ENCODE measurements at regions not wholly inside any gene's neighbourhood (a gene's known extent, or its start where the extent isn't known, plus 50 kb on each side); places are given as distances from the start of the nearest gene placed in this dataset.
"Not testable (repeated sequence)": the region's sequence is repeated elsewhere in the genome, so short reads cannot be mapped to it uniquely, and the experiment has no call there.

- no peak for DNase-seq
Observed at GRCh38 chr2:105569606-105570005, 170.8 kb upstream of the FHL2 start.

- no peak for DNase-seq
Observed at GRCh38 chr2:105567996-105568494, 169.2 kb upstream of the FHL2 start.

DNA sequence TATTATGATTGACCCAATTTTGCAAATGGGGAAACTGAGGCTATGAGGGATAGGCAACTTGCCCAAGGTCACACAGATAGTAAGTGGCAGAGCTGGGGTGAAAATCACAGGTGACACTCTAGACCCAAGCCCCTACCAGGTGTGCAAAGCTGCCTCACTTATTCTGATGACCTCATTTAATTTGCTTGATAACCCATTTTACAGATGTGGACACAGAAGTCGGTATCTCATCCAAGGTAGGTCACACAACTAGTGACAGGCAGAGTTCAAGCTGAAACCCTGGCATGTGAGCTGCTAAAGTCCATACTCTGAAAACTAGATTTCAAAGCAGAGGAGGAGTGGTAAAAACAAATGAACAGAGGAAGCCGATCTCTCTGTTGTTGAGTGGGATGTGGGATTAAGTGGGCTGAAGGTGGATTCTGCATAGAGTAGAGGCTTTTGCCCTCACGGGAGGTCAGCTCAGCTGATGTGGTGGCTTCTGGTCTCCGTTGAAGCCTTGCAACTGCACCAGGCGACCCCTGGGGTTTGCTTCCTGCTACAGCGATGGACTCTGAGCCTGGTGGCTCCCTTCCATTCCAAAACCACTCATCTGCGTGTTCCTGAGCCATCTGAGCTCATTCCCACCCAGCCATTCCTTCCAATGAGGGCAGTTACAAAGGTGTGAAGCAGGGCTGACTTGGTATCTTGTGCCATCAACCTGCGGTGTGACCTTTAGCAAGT is 164.3 kb upstream of the FHL2 start:
- DNase-seq: no peak

DNA sequence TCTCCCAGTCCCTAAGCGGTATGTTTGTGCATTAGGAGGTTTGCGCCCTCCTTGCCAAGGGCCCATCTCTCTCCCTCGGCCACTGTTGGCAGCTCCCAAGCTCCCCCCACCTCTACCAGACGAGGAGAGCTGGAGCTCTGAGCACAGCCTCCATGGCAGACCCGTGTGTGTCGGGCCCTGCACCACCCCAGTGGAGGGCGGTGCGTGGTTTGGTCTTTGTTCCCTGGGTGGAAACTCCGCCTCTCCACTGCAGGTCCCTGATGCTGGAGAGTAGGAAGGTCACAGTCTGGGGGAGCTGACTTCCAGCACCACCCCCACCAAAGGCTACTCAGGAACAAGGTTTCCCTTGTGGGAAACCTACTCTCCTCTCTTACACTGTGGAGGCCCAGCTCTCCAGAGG is 162.6 kb upstream of the FHL2 start:
- DNase-seq: no peak

DNA sequence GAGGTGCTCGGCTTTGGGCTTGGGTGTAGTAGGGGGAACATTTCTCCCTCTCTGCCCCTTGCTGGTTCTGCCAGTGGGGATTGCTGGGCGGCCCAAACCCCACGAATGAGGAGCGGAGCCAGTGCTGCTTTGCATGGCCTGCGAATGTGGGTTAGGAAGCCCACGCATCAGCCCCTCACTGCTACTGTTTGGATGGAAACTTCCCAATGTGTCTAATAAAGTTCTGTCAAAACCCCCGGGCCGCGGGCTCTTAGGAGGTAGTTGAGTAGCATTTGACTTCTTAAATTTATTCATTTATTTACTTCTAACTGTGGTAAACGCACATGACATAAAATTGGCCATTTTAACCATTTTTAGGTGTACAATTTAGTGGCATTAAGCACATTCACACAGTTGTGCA is 161.3 kb upstream of the FHL2 start:
- DNase-seq: no peak

DNA sequence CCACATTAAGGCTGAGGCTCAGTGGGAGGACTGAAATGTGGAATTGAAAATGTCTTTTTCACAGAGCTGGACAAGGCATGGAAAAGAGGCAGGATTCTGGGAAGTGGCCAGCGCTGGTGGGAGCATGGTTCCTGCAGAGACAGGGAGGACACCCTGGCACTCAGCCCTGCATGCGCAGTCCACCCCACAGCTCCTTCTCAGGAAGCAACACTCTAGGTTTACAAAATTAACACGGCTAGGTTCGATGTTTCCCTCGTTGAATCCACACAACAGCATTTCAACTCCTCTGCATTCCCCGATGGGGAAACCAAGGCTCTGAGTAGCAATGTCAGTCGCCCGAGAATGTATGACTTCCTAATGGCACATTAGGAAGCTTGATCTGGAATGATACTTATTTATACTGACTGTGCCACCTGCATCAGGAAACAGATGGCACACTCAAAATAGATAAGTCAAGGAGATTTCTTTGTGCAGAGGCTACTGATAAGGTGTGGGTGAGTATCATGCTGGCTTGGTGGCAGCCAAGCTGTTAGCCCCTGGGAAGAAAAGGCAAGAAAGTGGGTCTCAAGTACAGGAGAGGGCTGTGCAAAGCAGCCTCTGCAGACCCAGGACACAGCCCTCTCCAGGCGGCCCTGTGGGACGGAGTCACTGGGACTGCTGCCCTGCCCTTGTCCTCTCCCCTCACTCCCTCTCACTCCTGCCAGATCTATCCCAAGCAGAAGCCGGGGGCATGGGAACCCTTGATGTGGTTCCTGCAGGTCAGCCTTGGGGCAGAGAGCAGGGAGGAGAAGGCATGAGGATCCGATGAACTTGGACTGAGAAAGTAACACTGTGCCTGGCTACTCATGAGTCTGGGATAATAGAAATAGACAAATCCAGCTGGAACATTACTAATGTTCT is 158.4 kb upstream of the FHL2 start:
- no peak for DNase-seq

DNA sequence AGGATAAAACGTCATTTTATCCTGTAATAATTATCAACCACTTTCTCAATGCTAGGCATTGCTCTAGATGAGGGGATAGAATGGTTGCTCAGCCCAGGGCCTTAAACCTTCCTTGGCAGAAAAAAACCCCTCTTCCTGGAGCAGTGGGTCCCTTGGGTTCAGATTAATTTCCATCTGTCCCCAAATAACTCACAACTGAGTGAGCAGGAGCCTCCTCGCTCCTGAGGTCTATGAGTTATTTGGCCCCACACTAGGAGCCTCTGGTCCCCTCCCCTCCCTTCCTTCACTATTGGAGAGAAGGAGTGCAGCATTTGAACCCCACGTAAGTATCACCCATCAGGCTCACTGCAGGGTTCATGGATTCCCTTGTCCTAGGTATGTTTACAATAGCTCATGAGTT is 157.5 kb upstream of the FHL2 start:
- no peak for DNase-seq

DNA sequence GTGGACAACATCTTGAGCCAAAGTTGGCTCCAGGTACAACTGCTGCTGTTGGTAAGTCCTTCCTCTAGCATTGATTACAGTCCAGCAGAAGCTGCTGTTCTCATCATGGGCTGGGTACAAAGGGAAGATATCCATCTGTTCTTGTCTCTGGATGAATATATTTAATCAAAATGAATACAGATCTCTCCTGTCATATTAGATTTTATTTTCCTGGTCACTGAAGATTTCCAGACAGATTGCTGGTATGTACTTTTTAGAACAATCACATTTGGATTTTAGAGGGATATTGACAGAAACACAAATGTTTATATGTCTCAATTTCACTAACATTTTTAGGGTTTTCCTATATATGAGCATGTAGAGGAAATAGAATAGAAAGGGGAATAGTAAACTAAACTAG is 155.4 kb upstream of the FHL2 start:
- no peak for DNase-seq

GRCh38 chr2:105553538-105554196 is 154.8 kb upstream of the FHL2 start:
- DNase-seq: no peak

DNA sequence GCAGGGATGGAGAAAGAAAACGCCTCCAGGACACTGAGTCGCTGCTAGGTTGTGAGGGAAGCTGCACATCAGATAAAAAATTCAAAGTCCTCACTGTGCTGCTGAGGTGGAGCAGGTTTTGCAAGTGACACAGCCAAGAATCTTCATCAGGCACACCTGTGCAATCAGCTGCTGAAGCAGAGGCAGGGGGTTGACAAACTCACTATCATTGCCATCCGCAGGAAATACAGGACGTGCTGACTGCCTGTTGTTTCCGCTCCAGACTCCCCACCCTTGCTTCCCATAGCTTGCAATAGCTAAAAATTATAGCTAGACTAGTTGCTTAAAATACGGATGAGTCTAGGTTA is 147.8 kb upstream of the FHL2 start:
- no peak for DNase-seq

DNA sequence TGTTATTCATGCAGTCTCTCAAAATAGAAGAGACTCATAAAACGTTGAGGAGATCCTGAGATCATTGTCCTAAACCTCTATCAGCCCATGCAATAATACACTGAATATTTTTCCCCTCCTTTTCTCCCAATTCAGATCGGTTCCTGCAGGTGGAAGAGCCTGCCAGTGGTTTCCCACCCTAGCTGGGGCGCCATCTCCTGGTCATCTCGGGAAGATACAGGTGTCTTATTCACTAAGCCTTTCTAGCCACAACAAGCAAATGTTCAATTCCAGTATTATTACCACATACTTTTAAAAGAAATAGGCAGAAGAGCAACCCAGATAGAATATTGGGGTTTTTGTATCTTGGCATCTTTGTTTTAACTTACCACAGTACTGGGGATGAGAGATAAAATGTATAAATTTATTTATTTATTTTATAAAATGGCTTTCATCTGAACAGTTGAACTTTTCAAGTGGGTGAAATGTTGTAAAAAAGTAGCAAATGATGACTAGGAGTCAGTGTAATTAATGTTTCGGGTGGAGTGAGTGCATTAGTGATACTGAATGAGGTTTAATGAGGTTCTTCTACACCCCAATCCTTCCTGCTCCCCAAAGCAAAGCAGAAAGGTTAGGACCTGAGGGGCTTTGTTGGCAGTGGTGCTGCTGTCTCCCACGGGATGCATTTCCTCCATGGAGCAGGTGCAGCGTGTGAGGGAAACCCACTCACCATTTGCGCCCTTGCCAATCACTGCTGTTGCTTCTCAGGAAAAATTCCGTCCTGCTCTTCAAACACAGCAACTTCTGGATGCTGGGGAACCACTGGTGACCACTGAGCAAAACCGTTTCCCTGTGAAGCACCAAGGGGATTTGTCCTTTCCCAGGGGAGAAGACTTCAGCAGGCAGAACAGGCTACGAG is 147.1 kb upstream of the FHL2 start:
- peak; percentile 60 to 78 (median 71) for DNase-seq

DNA sequence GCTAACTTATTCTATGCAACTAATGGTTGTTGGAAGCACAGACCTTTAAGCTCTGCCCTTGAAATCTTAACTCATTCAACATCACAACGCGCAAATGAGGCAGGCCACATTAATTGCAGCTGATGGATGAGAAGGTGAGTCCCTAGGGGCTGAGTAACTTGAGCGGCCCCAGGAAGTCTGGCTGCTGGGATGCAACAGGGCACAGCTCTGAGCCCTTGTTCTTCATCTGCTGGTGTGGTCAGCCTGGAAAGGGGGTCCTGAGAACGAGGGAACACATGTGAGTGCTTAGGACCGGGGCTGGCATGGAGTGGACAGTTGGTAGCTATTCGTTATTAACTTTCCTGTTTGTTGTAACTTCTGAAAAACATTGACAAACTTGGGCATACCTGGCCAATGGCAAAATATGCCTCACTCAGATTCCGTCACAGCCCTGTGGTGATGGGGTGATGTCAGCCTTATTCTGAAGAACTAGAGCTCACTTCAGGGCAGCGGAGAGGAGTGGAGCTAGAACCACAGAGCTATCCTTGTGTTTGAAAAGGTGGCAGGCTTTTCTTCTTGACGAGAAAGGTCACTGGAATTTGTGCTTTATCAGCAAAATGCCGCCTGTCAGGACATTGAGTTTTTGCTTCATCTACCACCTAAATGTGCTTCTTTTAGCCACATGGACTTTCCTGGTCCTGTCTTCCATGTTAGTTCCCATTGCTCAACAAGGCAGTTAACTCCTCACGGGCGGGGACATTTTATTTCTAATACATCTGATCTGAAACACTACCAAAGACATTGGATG is 145.9 kb upstream of the FHL2 start:
- no peak for DNase-seq

- no peak for DNase-seq
Observed at GRCh38 chr2:105541189-105542050, 142.6 kb upstream of the FHL2 start.

DNA sequence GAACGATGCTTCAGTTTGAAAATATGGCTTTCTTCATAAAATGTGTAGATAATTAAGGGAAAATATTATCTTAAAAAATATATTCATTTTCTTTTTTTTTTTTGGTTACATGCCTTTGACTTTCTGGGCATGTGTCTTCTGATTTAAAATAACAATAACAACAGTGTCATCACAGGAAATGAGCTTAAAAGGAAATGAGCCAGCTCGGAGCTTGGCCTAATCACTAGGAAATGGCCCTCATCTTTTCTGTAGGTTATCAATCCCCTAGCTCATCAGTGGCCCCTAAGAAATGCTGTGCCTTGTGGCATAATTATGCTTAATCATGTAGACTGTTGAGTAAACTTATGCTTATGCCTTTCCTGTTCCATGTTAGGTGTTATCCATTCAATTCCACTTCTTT is 141.8 kb upstream of the FHL2 start:
- no peak for DNase-seq

- DNase-seq: no peak
Observed at GRCh38 chr2:105539331-105539730, 140.5 kb upstream of the FHL2 start.

DNA sequence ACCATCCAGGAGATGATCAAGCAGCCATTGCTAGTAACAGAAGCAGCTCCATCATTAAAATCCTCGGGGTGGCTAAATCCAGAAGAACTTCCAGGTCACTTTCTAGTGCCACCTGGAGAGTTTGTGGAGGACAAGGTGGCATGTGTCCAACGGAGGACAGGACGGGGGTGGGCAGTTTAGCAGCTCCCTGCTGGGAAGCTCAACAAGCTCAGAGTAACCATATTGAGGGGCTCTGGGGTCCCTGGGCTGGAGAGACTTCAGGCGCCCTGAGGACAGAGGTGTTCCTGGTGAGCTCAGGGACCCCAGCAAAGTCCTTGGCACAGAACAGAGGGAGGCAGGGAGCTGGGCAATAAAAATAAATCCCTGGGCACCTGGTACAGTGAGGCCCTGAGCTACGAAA is 140.0 kb upstream of the FHL2 start:
- no peak for DNase-seq

DNA sequence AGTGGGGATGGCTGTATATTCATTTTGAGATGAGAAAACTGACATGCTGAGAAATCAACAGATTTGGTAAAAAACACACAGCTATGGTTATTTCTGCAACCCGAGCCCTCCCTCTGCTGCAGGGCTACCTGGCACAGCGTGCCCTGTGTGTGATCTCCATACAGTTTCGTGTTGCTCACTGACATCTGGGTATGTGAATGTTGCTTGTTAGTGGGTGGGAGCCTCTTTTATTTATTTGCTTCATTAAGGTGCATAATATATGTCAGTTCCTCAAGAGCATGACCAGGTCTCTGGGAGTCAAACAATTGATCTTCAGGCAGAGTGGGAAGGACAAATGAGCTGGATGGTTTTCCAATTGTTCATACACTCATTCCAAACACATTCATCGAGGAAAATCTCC is 139.1 kb upstream of the FHL2 start:
- no peak for DNase-seq

GRCh38 chr2:105537466-105537865 is 138.6 kb upstream of the FHL2 start:
- no peak for DNase-seq

DNA sequence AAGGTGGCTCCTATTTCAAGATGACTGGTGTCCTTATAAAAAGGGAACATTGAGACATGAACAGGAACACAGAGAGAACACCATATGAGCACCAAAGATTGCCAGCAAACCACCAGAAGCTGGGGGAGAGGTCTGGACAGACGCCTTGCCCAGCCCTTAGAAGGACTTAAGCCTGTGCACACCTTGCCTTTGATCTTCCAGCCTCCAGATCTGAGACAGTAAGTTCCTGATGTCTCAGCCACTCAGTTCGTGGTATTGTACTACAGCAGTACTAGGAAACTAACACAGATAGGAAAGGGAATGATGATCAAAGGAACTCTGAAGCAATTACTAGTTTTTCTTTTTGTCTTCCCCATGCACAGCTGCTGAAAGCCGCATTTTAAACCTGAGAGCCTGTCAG is 137.3 kb upstream of the FHL2 start:
- no peak for DNase-seq

DNA sequence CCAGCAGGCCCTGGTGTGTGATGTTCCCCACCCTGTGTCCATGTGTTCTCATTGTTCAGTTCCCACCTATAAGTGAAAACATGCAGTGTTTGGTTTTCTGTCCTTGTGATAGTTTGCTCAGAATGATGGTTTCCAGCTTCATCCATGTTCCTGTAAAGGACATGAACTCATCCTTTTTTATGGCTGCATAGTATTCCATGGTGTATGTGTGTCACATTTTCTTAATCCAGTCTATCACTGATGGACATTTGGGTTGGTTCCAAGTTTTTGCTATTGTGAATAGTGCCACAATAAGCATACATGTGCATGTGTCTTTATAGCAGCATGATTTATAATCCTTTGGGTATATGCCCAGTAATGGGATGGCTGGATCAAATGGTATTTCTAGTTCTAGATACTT is 130.4 kb upstream of the FHL2 start:
- not testable (repeated sequence) for DNase-seq

Measured in suppressor macrophage (primary cell).